ENCODE measurements at regions not wholly inside any gene's neighbourhood (a gene's known extent, or its start where the extent isn't known, plus 50 kb on each side); places are given as distances from the start of the nearest gene placed in this dataset.

GRCh38 chr1:167165948-167166689, 54.6 kb upstream of the POU2F1 start:
- no peak overlapping the region for H3K4me3 ChIP-seq (ENCODE audit: insufficient read depth, low read depth, low read length)
- no peaks in the 10 kb centered on the region for H3K36me3 ChIP-seq (replicated peaks; ENCODE audit: control insufficient read depth, insufficient read depth, low read length)
- H3K27me3 ChIP-seq (ENCODE audit: control insufficient read depth, insufficient read depth, low read length), result no peaks in the 10 kb centered on the region
- DNase-seq, result peak; percentile 52

GRCh38 chr1:167166690-167167075, 54.0 kb upstream of the POU2F1 start:
- DNase-seq, result no peak
- Histone ChIP-seq H3K27me3 (ENCODE audit: control insufficient read depth, insufficient read depth, low read length) (no peaks in the 10 kb centered on the region), H3K36me3 (replicated peaks; ENCODE audit: control insufficient read depth, insufficient read depth, low read length) (no peaks in the 10 kb centered on the region), H3K4me3 (ENCODE audit: insufficient read depth, low read depth, low read length) (no peak overlapping the region)

DNA sequence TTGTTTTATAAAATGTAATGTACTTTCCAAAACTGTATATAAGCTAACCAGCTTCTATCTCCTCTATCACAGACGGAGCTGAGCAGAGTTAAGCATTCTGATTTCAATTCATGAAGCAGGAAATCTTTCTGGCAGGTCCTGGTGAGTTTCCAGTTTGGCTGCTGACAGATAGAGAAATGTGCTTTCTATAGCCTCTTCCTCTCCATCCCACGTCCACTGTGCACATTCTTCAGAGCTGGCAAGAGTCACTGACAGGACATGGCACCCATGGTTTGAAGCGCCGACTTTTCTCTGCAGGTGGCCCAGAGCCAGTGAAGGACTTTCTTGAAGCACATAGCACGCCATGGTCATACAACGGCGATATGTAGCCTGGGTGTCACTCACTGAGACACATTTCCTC, 52.3 kb upstream of the POU2F1 start:
- Histone ChIP-seq H3K36me3 (replicated peaks; ENCODE audit: control insufficient read depth, insufficient read depth, low read length) (no peaks in the 10 kb centered on the region), H3K27me3 (ENCODE audit: control insufficient read depth, insufficient read depth, low read length) (no peaks in the 10 kb centered on the region), H3K4me3 (ENCODE audit: insufficient read depth, low read depth, low read length) (no peak overlapping the region)
- DNase-seq, result no peak

GRCh38 chr1:167169642-167170041, 51.0 kb upstream of the POU2F1 start:
- H3K27me3 ChIP-seq (ENCODE audit: control insufficient read depth, insufficient read depth, low read length), result no peaks in the 10 kb centered on the region
- no peaks in the 10 kb centered on the region for H3K36me3 ChIP-seq (replicated peaks; ENCODE audit: control insufficient read depth, insufficient read depth, low read length)
- H3K4me3 ChIP-seq (ENCODE audit: insufficient read depth, low read depth, low read length), result no peak overlapping the region
- no peak for DNase-seq
